Ishikawa (cell line): ENCODE measurements at regions not wholly inside any gene's neighbourhood (a gene's known extent, or its start where the extent isn't known, plus 50 kb on each side); places are given as distances from the start of the nearest gene placed in this dataset.

Experiments
- CREB1 ChIP-seq: IDR thresholded peaks from 2 replicates; pipeline ENCODE4 v1.6.1; 2012; ENCODE audit warnings: low read depth
- EGR1 ChIP-seq: IDR thresholded peaks from 2 replicates; pipeline ENCODE4 v1.6.1; 2012
- EP300 ChIP-seq: IDR thresholded peaks from 2 replicates; pipeline ENCODE4 v1.6.1; 2012; ENCODE audit warnings: borderline replicate concordance
- TAF1 ChIP-seq: IDR thresholded peaks from 2 replicates; pipeline ENCODE4 v1.6.1; 2012; ENCODE audit warnings: low read depth, mild to moderate bottlenecking

DNA sequence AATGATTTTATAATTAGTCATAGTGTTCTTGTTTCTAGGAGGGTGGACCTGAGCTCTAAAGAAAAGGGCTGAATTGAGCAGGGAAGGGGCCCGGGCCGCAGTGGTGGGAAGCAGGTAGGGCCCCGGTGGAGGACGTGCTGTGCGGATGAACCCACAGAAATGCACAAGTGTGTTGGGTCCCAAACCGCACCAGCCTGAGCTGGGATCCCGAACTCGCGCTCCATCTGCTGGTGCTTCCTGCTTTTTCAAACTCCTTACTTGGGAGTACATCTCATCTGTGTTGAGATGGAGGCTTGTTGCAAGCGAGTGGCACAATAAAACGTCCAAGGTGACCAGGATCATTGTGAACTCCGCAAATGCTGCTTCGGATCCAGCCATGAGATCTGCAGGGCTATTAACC lies 244.8 kb upstream of the IGF1R start:
- TF ChIP-seq CREB1: no peak
- no peak for TF ChIP-seq EP300
- TF ChIP-seq TAF1: no peak
- TF ChIP-seq EGR1: no peak
